Colonic mucosa (tissue), 4 donors: ENCODE measurements at regions not wholly inside any gene's neighbourhood (a gene's known extent, or its start where the extent isn't known, plus 50 kb on each side); places are given as distances from the start of the nearest gene placed in this dataset.

ENCODE experiments used
- DNase-seq: peaks from one replicate; pipeline ENCODE4 v3.0.0-alpha.2; 2020
- H3K27ac ChIP-seq: fragments of 200-600 bp; one replicate; pipeline ENCODE4 v1.8.0; 2021
- H3K27me3 ChIP-seq: fragments of 200-600 bp; one replicate; pipeline ENCODE4 v1.8.0; 2021
- H3K36me3 ChIP-seq: fragments of 200-600 bp; one replicate; pipeline ENCODE4 v1.8.0; 2021
- H3K4me1 ChIP-seq: fragments of 200-600 bp; one replicate; pipeline ENCODE4 v1.8.0; 2021; ENCODE audit warnings: mild to moderate bottlenecking
- H3K4me3 ChIP-seq: fragments of 200-600 bp; one replicate; pipeline ENCODE4 v1.8.0; 2021
- H3K9ac ChIP-seq, 2 donors: one replicate each; pipeline ENCODE4 v1.7.0; 2013; ENCODE audit warnings: control low read depth in 2 of 2, low read depth in 2 of 2, low read length in 2 of 2
- H3K9me3 ChIP-seq: fragments of 200-600 bp; one replicate; pipeline ENCODE4 v1.8.0; 2021
- CTCF ChIP-seq: fragments of 200-600 bp; IDR thresholded peaks from one replicate; pipeline ENCODE4 v1.8.0; 2022; ENCODE audit warnings: antibody characterized with exemption, mild to moderate bottlenecking
- intact Hi-C: fragments of 100-400 bp; cut with DNase I; formaldehyde crosslinking; loops from one replicate; pipeline ENCODE4 v1.14.1; 2022
- donor health status: healthy.
- donor health status: DM: no; HTN: no; CAD: no.
- donor health status: DM: no; HTN: no; CAD: no.

GRCh38 chr2:35931115-35931514 is 424.5 kb upstream of the CRIM1 start:
- Histone ChIP-seq H3K4me3 (no peak overlapping the region), H3K9ac (no peak overlapping the region), H3K36me3 (no peaks in the 10 kb centered on the region), H3K27me3 (no peaks in the 10 kb centered on the region), H3K4me1 (no peaks in the 10 kb centered on the region), H3K27ac (no peak overlapping the region), H3K9me3 (no peaks in the 10 kb centered on the region)
- no peak for TF ChIP-seq CTCF
- no peak for DNase-seq
- intact Hi-C loops = no loop called here

DNA sequence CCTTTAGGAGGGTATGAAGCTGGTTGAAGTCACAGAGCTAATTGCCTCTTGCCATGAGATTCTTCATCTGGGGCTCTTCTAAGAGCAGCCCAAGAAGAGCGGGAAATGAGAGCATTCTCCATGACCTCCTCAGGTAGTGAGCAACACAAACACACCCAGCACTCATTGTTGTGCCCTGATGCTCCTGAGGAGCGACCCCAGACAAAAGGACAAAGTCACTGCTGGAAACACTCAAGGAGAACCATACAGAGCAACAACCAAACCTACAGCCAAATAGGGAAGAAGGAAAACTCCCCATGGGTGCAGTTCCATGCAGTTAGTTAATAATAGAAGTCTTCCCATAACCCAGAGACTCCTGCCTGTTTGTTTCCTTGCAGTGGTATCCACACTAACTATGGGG is 426.0 kb upstream of the CRIM1 start:
- no peak for DNase-seq
- Histone ChIP-seq H3K9ac (no peak overlapping the region), H3K4me1 (no peaks in the 10 kb centered on the region), H3K4me3 (no peak overlapping the region), H3K9me3 (no peaks in the 10 kb centered on the region), H3K27me3 (no peaks in the 10 kb centered on the region), H3K27ac (no peak overlapping the region), H3K36me3 (no peaks in the 10 kb centered on the region)
- TF ChIP-seq CTCF = no peak
- intact Hi-C loops = no loop called here

- DNase-seq = no peak
- TF ChIP-seq CTCF = no peak
- Histone ChIP-seq H3K27me3 (no peaks in the 10 kb centered on the region), H3K4me1 (no peaks in the 10 kb centered on the region), H3K4me3 (no peak overlapping the region), H3K27ac (no peak overlapping the region), H3K9me3 (no peaks in the 10 kb centered on the region), H3K36me3 (no peaks in the 10 kb centered on the region), H3K9ac (no peak overlapping the region)
- intact Hi-C loops = no loop called here
Measured at GRCh38 chr2:35920061-35920460, 435.5 kb upstream of the CRIM1 start.

DNA sequence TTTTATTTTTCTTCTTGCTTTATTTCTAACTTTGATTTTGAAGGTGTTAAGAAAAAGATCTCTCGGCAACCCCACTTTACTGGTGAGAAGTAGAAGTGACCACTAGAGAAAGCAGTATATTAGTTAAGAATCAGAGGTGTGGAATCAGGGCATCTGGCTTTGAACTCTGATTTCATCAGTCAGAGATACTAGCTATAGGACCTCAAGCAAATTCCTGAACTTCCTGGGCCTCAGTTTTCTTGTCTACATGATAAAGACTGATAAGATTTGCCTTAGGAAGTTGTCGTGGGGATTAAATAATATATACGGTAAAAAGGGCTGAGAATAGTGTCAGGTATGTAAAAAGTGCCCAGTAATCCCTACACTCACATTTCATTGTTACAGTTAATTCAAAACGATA is 440.3 kb upstream of the CRIM1 start:
- Histone ChIP-seq H3K9me3 (no peaks in the 10 kb centered on the region), H3K9ac (no peak overlapping the region), H3K4me3 (no peak overlapping the region), H3K27ac (no peak overlapping the region), H3K36me3 (no peaks in the 10 kb centered on the region), H3K4me1 (no peaks in the 10 kb centered on the region), H3K27me3 (no peaks in the 10 kb centered on the region)
- intact Hi-C loops = no loop called here
- TF ChIP-seq CTCF = no peak
- no peak for DNase-seq

DNA sequence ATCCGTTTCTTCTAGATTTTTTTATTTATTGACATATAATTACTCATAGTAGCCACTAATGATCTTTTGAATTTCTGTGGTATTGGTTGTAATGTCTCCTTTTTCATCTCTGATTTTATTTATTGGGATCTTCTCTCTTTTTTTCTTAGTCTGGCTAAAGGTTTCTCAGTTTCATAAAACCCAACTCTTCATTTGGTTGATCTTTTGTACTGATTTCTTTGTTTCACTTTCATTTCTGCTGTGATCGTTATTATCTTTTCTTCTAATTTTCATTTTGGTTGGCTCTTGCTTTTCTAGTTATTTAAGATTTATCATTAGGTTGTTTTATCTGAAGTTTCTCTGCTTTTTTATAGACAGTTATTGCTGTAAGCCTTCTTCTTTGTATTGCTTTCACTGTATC is 463.6 kb upstream of the CRIM1 start:
- no peaks in the 10 kb centered on the region for H3K36me3 ChIP-seq
- no peak overlapping the region for H3K9ac ChIP-seq
- no peak overlapping the region for H3K27ac ChIP-seq
- no peak for DNase-seq
- TF ChIP-seq CTCF = no peak
- intact Hi-C loops = no loop called here
- no peaks in the 10 kb centered on the region for H3K9me3 ChIP-seq
- no peaks in the 10 kb centered on the region for H3K27me3 ChIP-seq
- no peak overlapping the region for H3K4me3 ChIP-seq
- no peaks in the 10 kb centered on the region for H3K4me1 ChIP-seq

GRCh38 chr2:35891528-35891927 is 464.1 kb upstream of the CRIM1 start:
- no peaks in the 10 kb centered on the region for H3K9me3 ChIP-seq

More at GRCh38 chr2:35891528-35891927, 464.1 kb upstream of the CRIM1 start:
- no peak overlapping the region for H3K27ac ChIP-seq
- no peak for DNase-seq
- no peak overlapping the region for H3K9ac ChIP-seq
- no peaks in the 10 kb centered on the region for H3K36me3 ChIP-seq
- H3K4me3 ChIP-seq = no peak overlapping the region
- intact Hi-C loops = no loop called here
- no peak for TF ChIP-seq CTCF
- no peaks in the 10 kb centered on the region for H3K27me3 ChIP-seq
- H3K4me1 ChIP-seq = no peaks in the 10 kb centered on the region
